ENCODE measurements at regions not wholly inside any gene's neighbourhood (a gene's known extent, or its start where the extent isn't known, plus 50 kb on each side); places are given as distances from the start of the nearest gene placed in this dataset.

DNA sequence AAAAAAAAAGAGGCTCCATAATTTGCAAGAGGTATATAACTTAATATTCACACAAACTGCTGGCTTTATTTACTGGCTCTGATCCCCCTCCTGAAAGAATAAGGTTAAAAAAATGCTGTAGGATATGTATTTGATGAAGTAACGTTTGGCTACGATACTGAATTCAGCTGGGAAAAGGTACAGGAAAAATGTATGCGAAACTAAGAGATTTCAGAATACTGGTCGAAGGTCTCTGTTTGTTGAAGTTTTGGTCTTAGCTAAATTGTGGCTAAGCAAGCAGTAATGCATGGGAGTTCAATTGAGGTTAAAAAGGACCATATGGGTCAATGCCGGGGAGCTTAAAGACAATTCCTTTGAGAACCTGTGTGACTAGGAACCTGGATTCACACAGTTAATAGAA, 355.5 kb upstream of the NCAM2 start:
- 71 to 87% (median 81%) methylated on average over 5 of the region's 5 CpGs for WGBS, 5 donors
- intact Hi-C loops (cut with DNase I; ENCODE audit: low total_unique reads), result no loop called here

DNA sequence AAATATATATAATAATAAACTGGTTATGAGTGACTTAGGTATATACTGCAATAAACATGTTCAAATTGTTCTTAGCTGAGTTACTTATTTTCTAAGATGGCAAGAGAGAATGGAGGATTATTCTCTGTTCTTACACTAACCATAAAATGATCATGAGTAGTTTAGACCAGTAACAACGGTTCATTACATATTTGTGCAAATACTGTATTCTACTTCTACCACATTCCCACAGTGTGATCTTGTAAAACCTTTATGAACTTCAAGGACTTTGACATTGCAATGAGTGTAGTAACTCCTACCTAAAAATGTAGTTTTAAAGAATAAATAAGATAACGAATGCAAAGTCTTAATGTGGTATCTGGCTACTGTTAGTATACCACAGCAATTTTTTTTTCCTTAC, 353.7 kb upstream of the NCAM2 start:
- Histone ChIP-seq H3K4me1 (no peaks in the 10 kb centered on the region), H3K9me3 (peaks cover 0 to 25% (median 12%) of the 10 kb centered on the region in 8 donors), H3K27me3 (replicated peaks in 1 of 7) (no peaks in the 10 kb centered on the region), H3K27ac (no peak overlapping the region), H3K36me3 (no peaks in the 10 kb centered on the region), H3K4me3 (no peak overlapping the region)
- WGBS, 5 donors, result 72 to 83% (median 77%) methylated on average over 2 of the region's 2 CpGs
- intact Hi-C loops (cut with DNase I; ENCODE audit: low total_unique reads), result no loop called here
- DNase-seq, result no peak
- no peak for TF ChIP-seq POLR2A (IDR thresholded peaks at IDR 0.05)

More for the DNA sequence above, 355.5 kb upstream of the NCAM2 start:
- H3K27me3 ChIP-seq (replicated peaks in 1 of 7), result no peaks in the 10 kb centered on the region
- no peaks in the 10 kb centered on the region for H3K4me1 ChIP-seq
- no peak overlapping the region for H3K27ac ChIP-seq
- DNase-seq, result no peak
- no peak overlapping the region for H3K4me3 ChIP-seq
- no peaks in the 10 kb centered on the region for H3K36me3 ChIP-seq
- H3K9me3 ChIP-seq, result peaks cover 0 to 28% (median 12%) of the 10 kb centered on the region in 8 donors
- no peak for TF ChIP-seq POLR2A (IDR thresholded peaks at IDR 0.05)
- no peak for TF ChIP-seq CTCF (IDR thresholded peaks at IDR 0.05 in 8 of 11, conservative IDR thresholded peaks at IDR 0.05 in 3 of 11)
- TF ChIP-seq POLR2AphosphoS5 (IDR thresholded peaks at IDR 0.05), result no peak

- no peak overlapping the region for H3K27ac ChIP-seq
- H3K36me3 ChIP-seq, result no peaks in the 10 kb centered on the region
- intact Hi-C loops (cut with DNase I; ENCODE audit: low total_unique reads), result no loop called here
- H3K4me3 ChIP-seq, result no peak overlapping the region
- no peaks in the 10 kb centered on the region for H3K27me3 ChIP-seq (replicated peaks in 1 of 7)
- no peaks in the 10 kb centered on the region for H3K4me1 ChIP-seq
- peaks cover 0 to 22% (median 12%) of the 10 kb centered on the region in 8 donors for H3K9me3 ChIP-seq
- TF ChIP-seq CTCF (IDR thresholded peaks at IDR 0.05 in 8 of 11, conservative IDR thresholded peaks at IDR 0.05 in 3 of 11) (no peak), POLR2A (IDR thresholded peaks at IDR 0.05) (no peak), POLR2AphosphoS5 (IDR thresholded peaks at IDR 0.05) (no peak)
- WGBS, 5 donors, result 74 to 93% (median 85%) methylated on average over 2 to 5 of the region's 5 CpGs
- DNase-seq, result peak; percentile 41
These were observed 352.9 kb upstream of the NCAM2 start for GRCh38 chr21:20645344-20645743.

DNA sequence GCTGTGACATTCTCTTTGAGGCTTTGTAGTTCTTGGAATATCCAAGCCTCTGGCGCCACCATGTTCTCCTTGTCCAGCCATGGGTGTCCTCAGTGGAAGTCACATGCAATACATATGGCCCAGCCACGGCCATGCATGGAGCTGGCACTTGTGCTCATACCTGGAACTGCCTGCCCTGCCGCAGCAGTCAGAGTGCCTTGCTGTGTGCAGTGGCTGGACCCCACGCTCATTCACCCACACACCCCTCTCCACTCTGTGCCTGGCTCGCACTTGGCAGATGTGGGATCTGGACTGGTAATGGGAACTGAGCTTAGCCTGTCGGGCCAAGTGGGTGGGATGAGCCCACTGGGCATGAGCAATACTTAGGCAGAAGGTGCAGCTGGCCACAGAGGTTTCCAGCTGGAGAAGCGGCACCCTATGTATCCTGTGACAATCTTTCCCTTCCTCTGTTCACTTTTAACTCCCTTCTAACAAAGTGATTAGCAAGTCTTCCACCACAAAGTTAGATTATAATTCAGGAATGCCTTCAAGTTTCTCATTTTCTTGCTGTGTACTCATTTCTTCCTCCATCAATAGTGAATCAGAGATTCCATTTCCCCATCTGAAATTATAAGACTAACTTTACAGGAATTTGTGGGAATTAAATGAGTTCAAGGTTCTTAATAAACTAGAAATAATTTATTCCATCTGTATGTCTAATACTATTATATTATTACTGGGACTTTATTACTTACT, 351.6 kb upstream of the NCAM2 start:
- Histone ChIP-seq H3K27ac (no peak overlapping the region), H3K36me3 (no peaks in the 10 kb centered on the region), H3K27me3 (replicated peaks in 1 of 7) (no peaks in the 10 kb centered on the region), H3K9me3 (peaks cover 0 to 22% (median 12%) of the 10 kb centered on the region in 8 donors), H3K4me1 (no peaks in the 10 kb centered on the region), H3K4me3 (no peak overlapping the region)
- no peak for TF ChIP-seq POLR2AphosphoS5 (IDR thresholded peaks at IDR 0.05)
- TF ChIP-seq POLR2A (IDR thresholded peaks at IDR 0.05), result no peak
- no peak for TF ChIP-seq CTCF (IDR thresholded peaks at IDR 0.05 in 8 of 11, conservative IDR thresholded peaks at IDR 0.05 in 3 of 11)
- 82 to 91% (median 84%) methylated on average over 6 to 7 of the region's 7 CpGs for WGBS, 5 donors
- intact Hi-C loops (cut with DNase I; ENCODE audit: low total_unique reads), result no loop called here
- DNase-seq, result peak; percentile 54
